Endothelial cell of hepatic sinusoid (primary cell): ENCODE measurements at regions not wholly inside any gene's neighbourhood (a gene's known extent, or its start where the extent isn't known, plus 50 kb on each side); places are given as distances from the start of the nearest gene placed in this dataset.

Experiments used
- in situ Hi-C: cut with HindIII; loops from 2 replicates; pipeline ENCODE4 v1.10.0; 2017; ENCODE audit warnings: low sequenced_read_pairs

DNA sequence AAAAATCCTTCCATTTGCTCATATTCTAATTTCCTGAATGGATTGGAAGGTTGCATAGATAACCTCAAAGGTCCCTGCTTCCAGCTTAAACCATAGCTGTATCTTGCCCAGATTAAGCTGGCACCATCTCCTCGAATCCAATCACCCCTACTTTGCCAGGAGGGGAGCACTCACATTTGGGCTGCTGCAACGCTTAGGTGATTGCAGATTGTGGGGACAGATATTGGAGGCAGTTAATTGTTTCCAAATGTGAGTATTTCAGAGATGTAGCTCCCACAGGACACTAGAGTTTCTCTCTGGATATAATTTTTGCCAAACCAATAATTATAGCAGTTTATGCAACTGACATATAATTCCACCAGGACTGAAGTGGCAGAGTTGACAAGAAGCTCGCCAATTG is 53.5 kb upstream of the ACSL1 start:
- in situ Hi-C loops: no loop called here

DNA sequence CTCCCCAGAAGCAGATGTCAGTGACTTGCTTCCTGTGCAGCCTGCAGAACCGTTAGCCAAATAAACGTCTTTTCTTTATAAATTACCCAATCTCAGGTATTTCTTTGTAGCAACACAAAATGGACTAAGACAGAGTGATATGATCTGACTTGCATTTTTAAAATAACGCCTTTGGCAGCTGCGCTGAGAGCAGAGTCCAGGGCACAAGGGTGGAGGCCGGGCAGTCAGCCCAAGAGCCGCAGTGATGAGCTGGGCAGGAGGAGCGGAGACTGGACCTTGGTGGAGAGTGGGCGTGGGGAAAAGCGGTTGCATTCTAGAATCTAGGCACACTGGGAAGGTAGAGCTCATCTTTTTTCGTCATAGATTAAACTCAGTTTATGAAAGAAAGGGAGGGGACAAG is 56.5 kb upstream of the ACSL1 start:
- in situ Hi-C loops: no loop called here

DNA sequence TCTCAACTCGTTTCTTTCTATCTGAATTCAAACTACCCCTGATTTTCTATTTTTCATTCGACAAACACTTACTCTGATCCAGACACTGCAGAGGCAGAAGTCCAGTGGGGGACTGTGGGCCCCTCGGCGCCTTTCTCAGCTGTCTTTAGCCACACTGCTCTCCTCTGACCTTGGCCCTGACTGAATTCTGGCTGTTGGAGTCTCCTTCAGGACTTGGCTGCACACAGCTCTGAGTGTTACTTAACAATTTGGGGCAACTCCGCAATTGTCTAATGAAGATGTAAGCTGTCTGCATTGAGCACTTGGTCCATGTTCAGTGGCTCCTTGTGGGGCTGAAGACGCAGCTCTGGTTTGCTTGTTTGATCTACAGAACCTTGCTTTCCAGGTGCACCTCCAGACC is 57.3 kb upstream of the ACSL1 start:
- in situ Hi-C loops: no loop called here

DNA sequence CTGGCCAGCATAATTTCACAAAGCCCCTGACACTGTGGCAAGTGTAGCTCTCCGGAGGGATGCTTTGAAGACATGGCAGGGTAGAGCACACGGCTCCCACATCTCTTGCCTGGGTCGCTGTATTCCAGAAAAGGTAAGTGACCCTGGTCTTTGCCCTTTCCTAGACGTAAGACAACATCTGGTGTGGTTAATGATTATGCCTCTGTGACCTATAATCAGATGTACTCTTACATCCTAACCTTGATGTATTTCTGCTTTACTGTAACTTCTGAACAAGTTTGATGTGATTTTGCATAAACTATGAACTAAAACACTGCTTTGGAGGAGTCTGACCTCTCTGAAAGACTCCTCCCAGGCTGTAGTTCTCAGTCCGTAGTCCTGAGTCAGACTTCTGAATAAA is 59.1 kb upstream of the ACSL1 start:
- in situ Hi-C loops: no loop called here

DNA sequence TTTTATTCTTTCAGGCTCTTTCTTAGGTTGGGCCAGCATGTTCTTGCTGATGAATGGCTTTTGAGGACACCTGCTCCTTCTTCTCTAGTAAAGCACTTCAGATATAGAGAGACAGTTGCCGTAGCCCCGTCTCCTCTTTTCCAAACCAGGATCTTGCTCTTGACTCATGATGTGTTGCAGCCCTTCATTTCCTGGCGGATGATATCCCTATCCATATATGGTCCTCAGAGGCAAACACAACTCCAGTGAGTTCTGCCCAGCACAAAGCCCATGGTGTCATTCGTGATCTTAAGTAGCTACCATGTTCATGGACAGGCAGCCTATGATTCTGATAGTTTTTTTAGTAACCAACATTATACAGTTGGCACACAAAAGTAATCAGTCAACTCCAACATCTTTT is 59.8 kb upstream of the ACSL1 start:
- in situ Hi-C loops: no loop called here

DNA sequence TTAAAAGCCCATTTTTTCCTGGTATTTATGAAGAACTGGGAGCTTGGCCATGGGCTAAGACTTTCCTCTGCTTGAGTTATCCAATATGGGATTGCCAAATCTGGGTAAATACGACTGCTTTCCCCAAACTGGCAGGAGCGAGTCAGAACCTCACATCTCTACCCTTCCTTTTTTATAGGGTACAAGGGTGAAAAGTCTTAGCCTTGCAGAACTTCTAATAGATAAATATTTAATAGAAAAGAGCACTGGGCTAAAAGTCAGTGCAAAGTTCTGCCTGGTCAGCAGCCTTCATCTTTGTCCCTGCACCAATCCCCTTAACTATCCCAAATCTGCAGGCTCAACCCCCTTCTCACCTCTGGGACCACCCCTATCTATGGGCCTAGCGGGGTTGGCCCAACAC is 61.6 kb upstream of the ACSL1 start:
- in situ Hi-C loops: no loop called here

DNA sequence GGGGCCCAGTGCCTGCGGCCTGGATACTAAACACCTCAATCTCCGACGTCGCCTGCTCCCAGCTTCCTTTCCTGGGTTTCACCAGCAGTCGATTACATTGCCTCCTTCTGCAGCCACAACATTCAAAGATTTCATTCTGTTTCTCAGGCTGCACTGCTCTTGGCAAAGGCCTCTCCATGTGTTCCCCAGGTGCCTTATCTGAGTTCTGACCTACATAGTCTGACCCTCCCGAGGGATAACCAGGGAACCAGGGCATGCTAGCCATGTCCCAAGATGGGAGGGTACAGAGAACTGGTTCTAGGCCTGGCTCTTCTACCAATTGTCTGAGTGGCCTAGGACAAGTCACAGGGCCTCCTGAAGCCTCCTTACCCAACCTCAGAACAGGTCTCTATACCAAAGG is 62.2 kb upstream of the ACSL1 start:
- in situ Hi-C loops: no loop called here

DNA sequence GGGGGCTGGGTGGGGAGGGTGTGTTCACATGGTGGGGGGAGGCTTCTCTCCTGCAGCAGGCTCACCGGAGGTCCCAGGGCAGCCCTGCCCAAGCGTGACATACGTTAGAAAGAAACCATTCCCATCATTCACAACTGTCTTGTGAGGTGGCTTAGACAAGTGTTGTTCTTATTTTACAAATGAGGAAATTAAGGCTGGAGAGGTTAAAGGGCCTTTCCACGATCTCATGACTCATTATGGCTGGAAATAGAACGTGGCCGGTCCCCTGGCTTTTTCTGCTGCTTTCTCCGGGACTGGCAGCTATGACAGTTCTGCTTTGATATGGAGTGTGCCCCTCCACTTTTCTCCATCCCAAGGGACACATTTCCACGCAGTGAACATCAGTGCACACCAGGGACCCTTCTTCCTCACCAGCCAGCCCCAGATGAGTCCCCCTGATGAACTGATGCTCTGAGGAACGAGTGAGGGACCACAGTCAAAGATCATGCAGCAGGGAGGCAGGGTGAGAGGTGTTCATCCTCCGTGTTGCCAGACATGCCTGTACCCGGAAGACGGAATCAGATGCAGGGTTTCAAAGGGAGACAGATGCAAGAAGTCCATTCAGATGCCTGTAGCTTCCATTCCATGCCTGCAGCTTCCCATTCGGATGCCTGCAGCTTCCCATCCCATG is 64.0 kb upstream of the ACSL1 start:
- in situ Hi-C loops: no loop called here

DNA sequence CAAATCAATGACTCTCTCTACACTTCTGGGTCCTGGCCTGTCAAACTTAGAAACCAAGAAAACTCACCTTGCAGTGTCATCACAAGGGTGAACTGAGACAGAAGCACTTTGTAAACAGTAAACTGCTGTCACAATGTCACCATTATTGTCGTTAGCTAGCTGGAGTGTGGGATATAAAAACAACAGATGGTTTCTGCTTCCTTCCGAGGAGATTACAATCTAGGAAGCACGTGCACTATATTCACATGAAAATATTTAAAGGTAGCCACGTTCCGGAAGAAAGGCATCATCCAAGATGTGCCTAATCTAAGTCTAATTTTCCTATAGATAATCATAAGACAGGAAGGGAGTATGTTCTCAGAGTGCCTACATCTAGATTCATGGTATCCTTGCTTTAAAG is 64.7 kb upstream of the ACSL1 start:
- in situ Hi-C loops: no loop called here

DNA sequence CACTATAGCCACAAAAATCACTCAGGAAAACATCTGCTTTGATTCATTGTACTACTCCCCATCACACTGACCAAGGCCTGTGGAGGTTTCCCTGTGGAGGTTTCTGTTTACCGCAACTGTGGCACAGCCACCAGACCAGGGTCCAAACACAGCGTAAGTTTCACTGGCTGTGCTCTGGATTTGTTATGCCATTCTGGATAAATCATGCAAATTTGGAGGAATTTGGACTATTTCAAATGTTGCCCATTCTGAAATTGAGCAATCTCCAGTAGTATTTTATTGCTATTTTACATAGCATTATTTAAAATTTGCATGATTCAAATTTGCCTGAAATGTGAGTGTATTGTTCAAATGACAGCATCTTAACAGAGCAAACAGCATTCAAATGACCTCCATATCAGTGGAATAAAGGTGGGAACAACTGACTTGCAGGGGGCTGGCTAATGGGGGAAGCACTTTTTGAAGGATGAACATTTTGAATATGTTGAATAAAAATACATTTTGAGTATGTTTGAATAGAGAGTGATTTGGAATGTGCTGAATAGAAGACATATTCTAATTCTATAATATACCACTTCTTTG is 66.1 kb upstream of the ACSL1 start:
- in situ Hi-C loops: no loop called here

DNA sequence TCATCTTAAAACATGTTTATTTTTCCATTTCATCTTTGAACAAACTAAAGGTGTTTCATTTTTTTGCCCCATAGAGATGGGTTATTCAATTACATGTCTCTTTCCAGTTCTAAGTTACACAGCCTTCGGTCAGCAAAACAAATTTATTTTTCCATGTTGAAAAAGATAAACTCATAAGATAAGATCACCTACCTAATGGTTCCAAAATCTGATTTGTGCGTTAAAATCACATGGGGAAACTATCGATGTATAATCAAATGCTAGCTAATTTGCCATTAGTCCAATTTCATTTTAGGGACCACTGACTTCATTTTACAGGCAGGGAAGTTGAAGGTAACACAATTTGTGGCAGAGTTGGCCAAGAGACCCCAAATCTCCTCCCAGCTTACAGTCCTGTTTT is 67.2 kb upstream of the ACSL1 start:
- in situ Hi-C loops: no loop called here

DNA sequence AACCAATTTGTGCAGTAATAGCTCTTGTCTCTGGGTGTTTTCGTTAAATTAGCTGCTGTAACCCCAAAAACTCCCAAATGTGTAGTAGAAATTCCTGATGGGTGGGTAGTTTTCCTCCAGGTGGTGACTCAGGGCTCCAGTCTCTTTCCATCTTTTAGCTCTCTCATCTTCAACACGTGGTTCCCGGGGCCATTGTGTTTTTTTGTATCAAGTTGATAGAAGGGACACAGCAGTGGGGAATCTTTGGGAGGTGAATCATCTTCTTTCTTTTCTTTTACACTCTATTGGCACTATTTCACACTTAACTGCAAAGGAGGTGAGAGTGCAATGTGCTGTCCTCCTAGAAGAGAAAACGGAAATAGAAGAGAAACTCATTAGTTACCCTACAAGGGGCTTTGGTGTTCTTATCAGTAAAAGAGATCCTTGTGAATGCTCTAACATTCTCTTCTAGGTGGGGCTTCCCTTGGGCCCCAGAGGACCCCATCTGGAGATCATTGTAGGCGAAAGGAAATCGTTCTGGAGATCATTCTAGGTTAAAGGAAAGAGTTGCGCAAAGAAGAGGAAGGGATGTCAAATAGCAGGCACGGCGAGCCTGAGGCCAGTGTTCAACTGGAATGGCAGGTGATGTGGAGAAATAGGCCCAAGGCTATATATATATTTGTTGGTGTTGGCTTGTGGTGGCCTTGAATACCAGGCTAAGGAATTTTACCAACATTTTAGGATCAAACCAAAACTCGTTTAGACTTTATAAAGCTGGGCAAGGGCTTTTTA is 68.2 kb upstream of the ACSL1 start:
- in situ Hi-C loops: no loop called here

DNA sequence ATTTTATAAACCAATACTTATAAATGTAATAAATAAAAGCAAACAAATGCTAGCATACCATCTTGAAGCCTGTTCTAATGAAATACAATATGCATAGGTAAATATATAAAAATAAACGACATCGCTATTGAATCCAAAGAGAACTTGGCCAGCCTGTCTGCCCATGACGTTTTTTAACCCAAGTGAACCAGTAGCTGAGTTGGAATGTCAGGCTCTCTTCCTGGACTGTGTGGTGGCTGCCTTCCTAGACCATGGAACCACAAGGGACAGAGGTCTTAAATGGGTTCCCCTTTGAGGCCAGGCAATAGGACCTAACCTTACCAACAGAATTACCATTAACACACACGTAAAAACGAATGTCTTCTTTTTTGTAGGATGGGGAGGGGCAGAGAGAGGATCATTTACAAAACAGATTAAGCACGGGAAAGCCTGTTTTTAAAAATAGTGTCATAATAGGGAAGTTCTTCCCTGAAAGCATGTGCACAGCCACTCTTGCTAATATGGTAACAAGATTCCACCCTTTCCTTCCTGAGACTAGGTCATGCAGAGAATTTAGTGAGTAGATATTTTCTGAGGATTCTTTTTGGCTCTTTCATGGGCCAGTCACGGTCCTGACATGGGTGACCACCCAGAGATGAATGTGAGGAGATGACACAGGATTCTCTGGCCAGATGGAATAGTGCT is 69.4 kb upstream of the ACSL1 start:
- in situ Hi-C loops: no loop called here

DNA sequence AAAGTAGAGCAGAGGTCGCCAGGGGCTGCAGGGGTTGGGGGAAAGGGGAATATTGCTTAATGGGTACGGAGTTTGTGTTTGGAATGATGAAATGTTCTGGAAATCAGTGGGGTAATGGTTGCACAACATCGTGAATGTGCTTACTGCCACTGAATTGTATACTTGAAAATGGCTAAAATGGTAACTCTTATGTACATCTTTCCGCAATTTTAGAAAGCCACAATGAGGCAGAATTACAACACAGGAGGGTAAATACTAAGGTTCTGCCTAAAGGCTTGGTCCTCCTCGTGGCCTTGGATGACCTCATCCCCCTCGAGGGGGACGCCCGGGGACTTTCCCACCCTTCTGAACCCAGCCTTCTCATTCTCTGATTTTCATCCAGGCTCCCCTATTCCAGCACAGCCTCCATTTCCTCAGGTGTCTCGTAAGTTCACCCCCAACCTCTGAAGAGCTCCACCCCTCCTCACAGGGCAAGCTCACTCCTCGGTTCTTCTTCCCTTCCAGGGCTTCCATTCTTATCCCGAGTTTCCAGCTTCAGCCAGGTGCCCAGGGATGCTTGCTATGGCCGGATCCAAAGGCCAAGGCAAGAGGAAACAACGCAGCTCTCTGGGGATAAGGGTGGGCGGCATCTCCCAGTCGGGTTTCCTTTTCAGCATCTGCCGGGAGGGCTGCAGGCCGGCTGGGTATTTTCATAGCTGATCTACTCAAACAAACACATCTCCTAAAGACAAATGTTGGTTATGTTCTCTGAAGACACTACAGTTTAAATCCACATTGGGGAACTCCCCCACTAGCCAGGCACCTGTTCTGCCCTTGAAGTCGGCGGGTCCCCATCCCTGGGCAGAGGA is 71.3 kb upstream of the ACSL1 start:
- in situ Hi-C loops: no loop called here

DNA sequence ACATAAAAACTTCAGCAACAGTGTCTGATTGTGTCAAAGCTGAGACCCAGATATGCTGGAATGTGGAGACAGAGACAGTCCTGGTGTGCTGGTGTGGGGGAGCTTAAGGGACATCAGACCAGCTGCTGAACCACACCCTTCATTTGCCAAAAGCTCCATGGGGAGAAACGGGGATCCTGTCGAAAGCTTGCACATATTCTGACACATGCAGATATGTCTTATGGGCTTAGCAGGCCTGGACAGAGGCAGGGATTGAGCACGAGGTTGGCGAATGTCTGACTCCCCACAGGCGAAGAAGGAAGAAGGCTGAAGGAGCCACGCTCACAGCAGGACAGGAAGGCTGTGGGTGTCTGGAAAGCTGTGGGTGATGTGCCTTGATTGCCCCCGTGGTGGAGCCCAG is 72.1 kb upstream of the ACSL1 start:
- in situ Hi-C loops: no loop called here

DNA sequence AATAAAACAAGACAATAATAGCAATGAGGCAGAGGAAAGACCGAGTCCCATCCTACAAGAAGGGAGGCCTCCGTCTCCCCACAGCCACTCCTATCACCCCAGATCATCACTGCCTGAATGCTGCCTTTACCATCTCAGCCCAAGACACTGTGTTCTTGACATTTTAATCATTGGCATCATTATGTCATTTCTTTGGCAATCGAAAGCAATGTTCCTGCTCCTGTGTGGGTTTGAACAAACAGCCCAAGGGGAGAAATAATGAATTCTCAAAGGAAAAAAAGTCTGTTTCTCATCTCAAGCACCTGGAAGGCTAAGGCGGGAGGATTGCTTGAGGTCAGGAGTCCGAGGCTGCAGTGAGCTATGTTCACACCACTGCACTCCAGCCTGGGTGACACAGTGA is 73.0 kb upstream of the ACSL1 start:
- in situ Hi-C loops: no loop called here

DNA sequence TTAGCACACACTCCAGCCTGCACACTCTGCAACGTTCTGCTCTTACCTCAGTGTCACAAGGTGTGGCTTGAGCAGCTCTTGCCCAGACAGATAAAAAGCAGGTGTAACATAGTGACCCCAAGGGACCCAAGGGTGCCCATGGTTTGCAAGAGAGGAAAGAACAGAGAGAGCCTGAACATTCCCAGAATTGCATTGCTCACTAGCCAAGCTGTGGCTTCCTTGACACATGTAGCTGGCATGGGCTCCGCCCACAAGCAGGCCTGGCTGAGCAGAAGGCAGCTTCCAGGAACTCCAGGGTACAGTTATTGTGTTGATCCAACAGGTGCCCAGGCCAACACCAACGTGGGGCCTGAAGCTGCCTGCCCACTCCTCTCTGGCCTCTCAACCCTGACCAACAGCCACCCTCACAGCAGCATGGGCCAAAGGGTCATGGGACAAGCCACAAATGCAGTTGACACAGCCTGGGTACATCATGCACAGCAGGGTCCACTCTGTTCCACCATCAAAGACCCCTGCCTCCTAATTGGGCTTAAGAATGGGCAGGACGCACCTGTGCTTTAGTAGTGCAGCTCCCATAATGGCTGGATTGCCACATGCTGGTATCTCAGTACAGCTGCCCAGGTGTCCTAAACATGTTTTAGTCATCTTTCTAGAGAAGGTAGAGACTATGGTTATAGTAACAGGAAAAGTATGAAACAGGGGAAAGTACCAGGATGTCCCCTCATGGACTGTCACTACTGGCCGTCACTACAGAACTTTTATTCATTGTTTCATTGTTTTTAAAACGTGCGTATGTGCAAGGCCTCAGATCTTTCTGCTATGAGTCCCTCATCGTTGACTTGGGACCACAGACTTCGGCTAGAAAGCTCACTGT is 73.7 kb upstream of the ACSL1 start:
- in situ Hi-C loops: no loop called here

DNA sequence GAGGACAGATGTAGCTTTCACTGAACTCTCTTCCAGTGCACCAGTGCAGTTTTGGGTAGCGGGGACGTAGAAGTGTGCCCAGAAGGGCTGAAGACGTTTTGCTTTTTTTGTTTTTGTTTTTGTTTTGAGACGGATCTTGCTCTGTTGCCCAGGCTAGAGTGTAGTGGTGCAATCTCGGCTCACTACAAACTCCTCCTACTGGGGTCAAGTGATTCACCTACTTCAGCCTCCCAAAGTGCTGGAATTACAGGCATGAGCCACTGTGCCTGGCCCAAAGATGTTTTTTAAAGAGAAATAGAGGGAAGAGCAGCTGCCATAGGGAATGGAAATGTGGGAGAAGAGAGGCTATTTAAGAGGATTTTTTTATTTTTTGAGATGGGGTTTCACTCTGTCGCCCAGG is 74.4 kb upstream of the ACSL1 start:
- in situ Hi-C loops: no loop called here

DNA sequence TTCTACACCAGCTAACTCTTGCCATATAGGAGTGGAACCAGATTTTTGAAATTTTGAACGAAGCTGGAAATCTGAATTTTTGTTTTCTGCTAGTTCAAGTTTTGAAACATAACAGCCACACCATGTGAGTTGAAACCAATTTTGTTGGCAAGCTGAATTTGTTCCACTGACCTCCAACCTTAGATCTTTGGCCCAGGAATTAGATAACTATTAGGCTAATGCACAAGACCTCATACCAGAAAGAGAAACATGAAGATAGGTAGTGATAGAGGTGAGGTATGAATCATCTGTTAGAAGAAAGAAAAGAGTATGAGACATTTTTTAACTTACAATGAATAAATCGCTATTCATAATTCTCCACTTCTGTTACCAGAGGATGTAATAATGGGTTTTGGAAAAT is 76.8 kb upstream of the ACSL1 start:
- in situ Hi-C loops: no loop called here
